Globus pallidus (tissue), 1 donor: ENCODE measurements at regions not wholly inside any gene's neighbourhood (a gene's known extent, or its start where the extent isn't known, plus 50 kb on each side); places are given as distances from the start of the nearest gene placed in this dataset.
"Not testable (repeated sequence)": the region's sequence is repeated elsewhere in the genome, so short reads cannot be mapped to it uniquely, and the experiment has no call there.

Source experiments
- DNase-seq: peaks from one replicate; pipeline ENCODE4 v3.0.0-alpha.2; 2015; ENCODE audit warnings: low spot score

GRCh38 chr18:46179306-46179705, 75.1 kb downstream of the HAUS1 start:
- DNase-seq: no peak

- no peak for DNase-seq
These were observed 78.6 kb downstream of the HAUS1 start for GRCh38 chr18:46182633-46183358.

GRCh38 chr18:46184296-46184695, 80.1 kb downstream of the HAUS1 start:
- not testable (repeated sequence) for DNase-seq

GRCh38 chr18:46184727-46185126, 80.5 kb downstream of the HAUS1 start:
- no peak for DNase-seq

GRCh38 chr18:46190667-46191066, 86.5 kb downstream of the HAUS1 start:
- no peak for DNase-seq

- no peak for DNase-seq
These were observed 92.5 kb downstream of the HAUS1 start for GRCh38 chr18:46196627-46197243.

- DNase-seq: no peak
These were observed 95.4 kb downstream of the HAUS1 start for GRCh38 chr18:46199515-46200147.

GRCh38 chr18:46200178-46201055, 96.2 kb downstream of the HAUS1 start:
- DNase-seq: not testable (repeated sequence)

GRCh38 chr18:46204143-46204542, 100.0 kb downstream of the HAUS1 start:
- no peak for DNase-seq

- no peak for DNase-seq
These were observed 103.8 kb downstream of the HAUS1 start for GRCh38 chr18:46207985-46208384.

GRCh38 chr18:46209161-46209560, 105.0 kb downstream of the HAUS1 start:
- DNase-seq: no peak

GRCh38 chr18:46211816-46212215, 107.6 kb downstream of the HAUS1 start:
- no peak for DNase-seq

- DNase-seq: no peak
These were observed 108.2 kb downstream of the HAUS1 start for GRCh38 chr18:46212398-46212797.

- DNase-seq: no peak
These were observed 109.1 kb downstream of the HAUS1 start for GRCh38 chr18:46213295-46213694.

GRCh38 chr18:46214435-46214834, 110.2 kb downstream of the HAUS1 start:
- no peak for DNase-seq

- DNase-seq: no peak
These were observed 111.9 kb downstream of the HAUS1 start for GRCh38 chr18:46215902-46216723.

- DNase-seq: no peak
These were observed 115.9 kb downstream of the HAUS1 start for GRCh38 chr18:46220116-46220515.

GRCh38 chr18:46222093-46222492, 117.9 kb downstream of the HAUS1 start:
- DNase-seq: no peak

- DNase-seq: no peak
These were observed 118.7 kb downstream of the HAUS1 start for GRCh38 chr18:46222710-46223360.

GRCh38 chr18:46224181-46224775, 120.1 kb downstream of the HAUS1 start:
- no peak for DNase-seq
